ENCODE measurements at regions not wholly inside any gene's neighbourhood (a gene's known extent, or its start where the extent isn't known, plus 50 kb on each side); places are given as distances from the start of the nearest gene placed in this dataset.

DNA sequence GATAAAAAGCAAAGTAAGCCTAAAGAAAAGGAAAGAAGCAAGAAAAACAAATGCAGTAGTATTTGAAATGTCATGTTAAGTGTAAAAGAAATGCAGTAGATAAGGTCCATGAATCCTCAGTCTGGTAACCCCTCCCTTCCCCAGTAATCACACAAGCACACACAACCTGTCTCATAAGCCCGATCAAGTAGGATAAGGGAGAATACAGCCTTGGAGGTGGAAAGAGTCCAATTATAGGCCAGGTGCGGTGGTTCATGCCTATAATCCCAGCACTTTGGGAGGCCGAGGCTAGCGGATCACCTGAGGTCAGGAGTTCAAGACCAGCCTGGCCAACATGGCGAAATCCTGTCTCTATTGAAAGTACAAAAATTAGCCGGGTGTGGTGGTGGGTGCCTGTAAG lies 117.9 kb downstream of the GADD45G start:
- DNase-seq (ENCODE audit: low spot score) = no peak

DNA sequence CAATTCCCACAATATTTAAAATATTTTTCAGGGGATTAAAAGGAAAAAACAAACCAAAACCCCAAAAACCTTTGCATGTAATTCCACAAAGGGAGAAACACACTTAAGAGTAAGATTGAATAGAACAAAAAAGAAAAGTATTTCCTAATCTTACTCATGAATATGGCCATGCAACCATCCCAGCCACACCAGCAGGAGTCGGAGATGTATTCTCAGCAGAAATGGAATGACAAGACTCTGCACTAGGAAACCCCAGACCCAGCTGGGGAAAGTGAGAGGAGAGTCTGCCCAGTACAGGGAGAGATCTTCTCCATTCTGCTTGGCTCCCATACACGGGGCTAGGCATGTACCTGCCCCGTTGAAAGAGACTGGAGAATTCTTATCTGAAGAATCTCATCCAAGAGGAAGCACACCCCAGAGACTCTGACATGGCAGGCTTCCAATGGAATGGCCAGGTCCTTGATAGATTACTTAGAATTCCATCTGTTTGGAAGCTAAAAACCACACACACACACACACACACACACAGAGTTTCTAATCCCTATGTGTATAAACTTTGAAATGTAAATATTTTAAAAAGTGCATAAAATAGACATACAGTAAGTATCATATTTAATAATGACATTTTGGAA lies 118.8 kb downstream of the GADD45G start:
- no peak for DNase-seq (ENCODE audit: low spot score)

DNA sequence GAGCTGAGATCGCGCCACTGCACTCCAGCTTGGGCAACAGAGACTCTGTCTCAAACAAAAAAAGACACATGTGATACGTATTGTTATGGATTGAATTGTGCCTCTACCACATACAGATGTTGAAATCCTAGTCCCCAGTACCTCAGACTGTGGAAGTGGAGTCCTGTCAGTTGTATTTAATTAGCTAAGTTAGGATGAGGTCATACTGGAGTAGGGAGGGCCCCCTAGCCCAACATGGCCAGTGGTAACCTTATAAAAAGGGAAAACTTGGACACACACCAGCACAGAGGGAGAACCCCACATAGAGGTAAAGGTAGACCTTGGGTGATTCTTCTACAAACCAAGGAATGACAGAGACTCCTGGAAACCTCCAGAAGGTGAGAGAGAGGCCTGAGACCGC lies 119.8 kb downstream of the GADD45G start:
- no peak for DNase-seq (ENCODE audit: low spot score)

DNA sequence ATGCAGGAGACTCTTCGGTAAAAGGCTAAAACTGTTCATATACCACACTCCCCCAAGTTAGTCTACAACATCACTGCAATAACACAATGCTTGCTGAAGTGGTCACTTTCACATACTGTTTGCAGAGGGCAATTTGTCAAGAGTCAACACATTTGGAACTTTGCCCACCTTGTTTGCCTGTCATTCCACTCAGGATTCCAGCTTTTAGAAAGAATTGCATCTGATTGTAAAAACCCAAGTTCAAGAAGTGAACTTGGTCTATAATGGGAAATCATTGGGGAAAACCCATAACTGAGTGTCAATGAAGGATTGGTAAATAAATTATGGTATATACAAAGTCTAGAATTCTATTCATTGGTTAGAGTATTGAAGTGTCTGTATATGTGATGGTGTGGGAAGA lies 120.5 kb downstream of the GADD45G start:
- DNase-seq (ENCODE audit: low spot score) = no peak

DNA sequence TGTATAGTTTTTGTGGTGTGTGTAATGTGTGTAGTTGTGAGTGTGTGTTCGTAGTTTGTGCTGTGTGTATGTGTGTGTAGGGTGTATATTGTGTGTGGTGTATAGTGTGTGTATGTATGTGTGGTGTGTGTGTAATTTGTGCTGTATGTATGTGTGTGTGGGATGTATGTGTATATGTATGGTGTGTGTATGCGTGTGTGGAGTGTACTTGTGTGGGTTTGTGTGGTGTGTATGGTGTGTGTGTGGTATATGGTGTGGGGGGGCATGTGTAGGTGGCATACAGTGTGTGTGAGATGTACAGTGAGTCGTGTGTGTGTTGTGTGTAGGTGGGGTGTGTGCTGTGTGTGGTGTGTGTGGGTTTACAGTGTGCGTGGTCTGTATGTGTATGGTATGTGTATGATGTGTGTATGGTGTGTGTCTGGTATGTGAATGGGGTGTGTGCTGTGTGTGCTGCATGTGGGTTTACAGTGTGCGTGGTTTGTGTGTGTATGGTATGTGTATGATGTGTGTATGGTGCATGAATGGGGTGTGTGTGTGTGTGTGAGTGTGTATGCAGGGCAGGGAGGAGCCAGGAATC lies 125.2 kb downstream of the GADD45G start:
- DNase-seq (ENCODE audit: low spot score) = no peak

DNA sequence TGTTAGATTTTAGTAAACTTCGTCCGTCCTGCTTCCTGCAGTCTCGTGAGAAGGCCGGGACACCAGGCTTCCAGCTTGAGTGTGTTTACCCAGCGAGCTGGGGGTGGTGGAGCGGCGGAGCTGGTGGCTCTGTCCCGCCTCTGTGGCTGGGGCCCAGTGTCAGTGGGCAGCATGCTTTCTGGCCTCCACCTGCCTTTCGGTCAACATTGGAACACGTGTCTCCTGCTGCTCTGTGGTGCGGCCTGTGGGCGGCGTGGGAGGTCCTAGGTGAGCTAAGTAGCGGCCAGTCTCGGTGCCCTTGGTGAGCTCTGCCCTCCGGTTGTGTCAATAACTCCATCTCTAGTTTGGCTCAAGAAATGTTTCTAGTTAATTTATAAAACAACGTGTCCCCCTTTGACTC lies 125.9 kb downstream of the GADD45G start:
- DNase-seq (ENCODE audit: low spot score) = no peak

DNA sequence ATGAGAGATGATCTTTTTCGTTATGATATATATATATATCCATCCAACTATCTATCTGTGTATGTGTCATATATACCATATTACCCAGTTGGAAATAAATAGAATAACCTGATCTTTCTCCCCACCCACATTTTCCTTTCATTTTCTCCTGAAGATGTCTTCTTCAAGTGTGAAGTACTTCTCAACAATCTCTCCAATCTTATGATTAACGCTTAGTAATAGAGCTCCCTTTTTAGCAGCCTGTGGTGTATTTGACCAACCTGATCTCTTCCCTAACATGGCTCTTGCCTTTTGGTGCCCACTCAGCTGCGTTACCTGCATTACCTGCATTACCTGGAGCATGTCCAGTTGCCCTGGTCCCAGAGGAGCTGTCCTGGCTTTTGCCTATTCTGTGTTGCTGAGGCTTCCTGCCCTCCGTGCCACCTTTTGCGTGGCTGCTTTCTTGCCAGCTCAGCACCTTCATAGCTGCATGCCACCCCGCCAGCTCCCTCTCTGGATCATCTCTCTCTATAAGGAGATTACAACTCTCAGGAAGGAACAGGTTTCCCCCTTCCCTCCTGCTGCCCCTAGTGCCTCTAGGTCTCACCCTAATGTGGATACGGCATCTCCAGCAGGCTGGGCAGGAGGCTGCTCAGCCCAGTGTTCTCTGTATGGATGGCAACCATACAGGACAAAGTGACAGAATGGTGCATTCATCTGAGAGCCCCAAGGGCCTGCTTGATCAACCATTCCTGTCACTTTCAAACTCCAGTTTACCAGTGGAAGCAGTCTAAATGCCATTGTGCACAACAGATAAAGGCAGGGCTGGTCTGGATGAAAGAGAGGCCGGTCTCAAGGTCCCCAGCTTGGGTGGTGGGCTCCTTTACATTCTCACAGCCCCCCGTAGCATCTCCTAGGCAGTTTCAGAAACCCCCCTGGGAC lies 126.7 kb downstream of the GADD45G start:
- no peak for DNase-seq (ENCODE audit: low spot score)

DNA sequence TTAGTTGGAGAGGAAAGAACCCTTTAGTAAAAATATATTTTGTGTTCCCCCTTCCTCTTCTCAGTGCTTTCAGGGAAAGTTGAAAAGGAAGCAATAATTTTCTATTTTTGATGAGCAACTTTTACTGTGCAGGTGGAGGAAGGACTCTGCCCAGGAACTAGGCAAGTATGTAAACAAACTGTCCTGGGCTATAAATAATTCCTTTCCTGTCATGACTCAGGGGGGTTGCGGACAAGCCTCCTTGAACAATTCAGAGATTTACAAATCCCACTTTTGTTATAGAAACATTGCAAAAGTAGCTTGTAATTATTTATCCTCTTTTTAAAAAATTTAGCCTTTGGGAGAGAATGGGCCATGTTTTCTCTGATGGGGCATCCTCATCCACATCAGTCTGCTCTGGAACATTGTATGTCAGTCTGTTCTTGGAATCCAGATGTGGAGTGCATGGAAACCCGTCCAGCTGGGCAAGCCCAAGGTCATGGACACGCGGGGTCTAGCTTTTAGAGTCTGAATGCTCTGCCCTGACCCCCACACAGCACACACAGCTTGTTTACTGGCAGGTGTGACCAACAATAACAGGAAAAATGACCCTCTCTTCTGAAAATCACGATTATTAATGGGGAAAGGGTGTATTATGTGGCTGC lies 127.6 kb downstream of the GADD45G start:
- no peak for DNase-seq (ENCODE audit: low spot score)

DNA sequence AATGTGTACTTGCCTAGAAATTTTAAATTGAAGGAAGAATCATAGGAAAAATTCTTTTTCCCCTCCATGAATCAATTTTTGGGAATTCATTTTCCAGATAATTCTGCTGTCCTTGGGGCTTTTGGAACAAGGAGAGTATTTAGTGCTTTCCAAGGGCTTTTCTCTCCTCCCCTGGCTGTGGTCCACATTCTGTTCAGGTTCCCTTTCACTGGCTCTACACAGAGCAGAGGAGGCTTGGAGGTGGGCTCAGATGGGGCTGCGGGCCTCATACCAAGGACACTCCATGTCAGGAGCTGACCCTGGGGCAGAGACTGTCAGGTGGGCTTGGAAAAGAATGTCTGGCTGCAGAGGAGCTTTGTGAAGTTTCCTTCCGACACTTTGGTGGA lies 128.1 kb downstream of the GADD45G start:
- DNase-seq (ENCODE audit: low spot score) = no peak

DNA sequence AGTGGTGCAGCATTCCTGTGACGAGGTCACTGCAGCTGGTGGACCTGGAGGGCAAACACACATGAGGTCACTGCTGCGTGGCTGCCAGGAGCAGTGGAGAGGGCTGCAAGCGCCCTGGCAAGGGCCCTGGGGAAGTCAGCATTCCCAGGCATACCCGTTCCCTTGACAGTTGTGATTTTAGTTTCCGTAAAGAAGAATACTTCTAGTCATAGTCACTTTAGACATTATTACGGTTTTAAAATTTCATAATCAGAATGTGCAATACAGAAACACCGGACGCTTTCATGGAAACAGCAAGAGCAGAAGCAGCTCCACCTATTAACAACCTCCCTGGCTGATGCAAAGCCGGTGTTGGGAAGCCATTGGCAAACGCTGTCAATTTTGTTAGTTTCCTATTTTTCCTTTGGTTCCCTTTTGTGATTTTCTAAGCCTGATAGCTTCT lies 129.8 kb downstream of the GADD45G start:
- DNase-seq (ENCODE audit: low spot score) = no peak

DNA sequence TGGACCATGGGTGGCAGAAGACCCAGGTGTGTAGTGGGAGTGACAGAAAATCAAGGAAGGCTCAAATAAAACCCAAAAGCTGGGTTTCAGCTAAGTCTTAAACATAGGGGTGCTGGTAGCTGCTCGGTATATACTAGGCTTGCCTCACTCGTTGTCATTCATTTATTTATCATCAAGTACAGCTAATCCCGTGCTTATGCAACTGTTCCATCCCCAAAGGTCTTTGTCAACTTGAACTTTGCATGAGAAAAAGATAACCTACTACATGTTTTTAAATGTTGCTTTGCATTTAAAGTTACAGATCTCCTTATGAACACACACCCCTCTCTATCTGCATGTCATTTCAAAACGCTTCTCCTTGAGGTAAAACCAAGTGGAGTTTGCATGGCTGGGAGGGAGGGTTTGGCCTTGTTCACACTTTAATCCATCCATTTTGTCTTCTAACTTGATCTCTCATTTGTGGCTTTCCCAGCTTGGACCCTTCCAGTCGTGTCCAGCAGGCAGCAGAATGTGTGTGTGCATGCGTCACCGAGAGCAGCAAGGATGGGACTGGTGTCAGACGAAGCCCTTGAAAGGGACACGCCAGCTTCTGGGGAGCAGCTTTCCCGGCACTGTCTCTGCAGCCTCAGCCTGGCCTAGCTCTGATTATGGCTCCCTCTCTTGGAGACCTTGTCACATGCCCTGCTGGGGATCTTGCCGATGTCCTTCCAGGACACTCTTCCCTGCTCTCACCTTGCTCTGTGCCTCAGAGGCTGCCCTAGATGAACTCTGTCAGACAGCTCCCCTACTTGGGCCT lies 133.5 kb downstream of the GADD45G start:
- DNase-seq (ENCODE audit: low spot score) = no peak

DNA sequence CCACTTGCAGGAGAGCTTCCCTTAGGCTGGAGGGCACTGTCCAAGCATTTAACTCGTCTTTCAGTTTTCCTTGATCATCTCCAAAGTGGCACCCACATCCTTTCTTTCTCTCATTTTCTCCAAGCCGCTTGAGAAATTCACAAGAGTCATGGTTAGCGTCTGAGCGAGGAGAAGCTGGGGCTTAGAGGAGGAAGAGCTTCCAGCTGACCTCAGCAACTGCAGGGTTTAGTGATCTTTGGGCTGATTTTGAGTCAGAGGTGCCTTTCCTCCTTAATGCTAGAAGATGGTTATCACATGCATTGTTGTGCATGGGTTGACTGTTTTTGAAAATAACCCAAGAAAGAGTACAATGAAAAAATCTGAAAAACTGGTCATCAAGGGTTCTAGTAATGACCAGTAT lies 134.7 kb downstream of the GADD45G start:
- DNase-seq (ENCODE audit: low spot score) = no peak

DNA sequence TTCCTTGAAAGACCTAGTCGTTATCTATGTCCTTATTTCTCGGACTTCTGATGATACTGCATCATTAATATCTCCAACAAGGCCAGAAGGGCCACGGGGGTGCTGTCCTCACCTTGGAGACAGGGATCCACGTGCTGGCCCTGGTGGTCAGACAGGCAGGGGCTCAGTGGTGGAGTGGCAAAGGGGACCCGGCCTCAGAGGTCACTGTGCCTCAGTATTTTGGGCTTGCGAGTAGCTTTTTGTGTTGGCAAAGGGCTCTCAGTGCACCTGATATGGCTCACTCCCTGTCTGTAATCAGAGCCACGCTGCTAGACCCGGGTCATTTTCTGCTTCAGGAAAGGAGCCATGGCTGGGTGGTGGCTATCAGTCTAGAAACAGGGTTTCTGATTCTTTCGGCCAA lies 135.1 kb downstream of the GADD45G start:
- no peak for DNase-seq (ENCODE audit: low spot score)

DNA sequence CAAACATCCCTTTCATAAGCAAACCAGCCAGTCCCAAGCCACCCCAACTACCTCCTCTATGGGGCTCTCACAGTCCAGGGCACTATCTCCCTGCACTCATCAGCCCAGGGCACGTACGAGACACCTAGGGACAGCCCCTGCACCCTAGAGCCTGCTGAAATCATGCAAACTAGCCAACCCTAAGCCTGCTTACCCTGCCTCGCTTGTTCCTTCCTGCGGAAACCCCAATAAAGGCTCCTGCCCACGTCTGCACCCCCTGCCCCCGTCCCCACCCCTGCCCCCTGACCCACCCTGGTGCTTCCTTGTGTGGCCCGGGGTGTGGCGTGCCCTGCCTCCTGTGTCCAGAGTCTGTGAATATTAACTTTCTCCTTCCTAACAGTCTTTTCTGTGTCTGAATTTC lies 135.9 kb downstream of the GADD45G start:
- no peak for DNase-seq (ENCODE audit: low spot score)

DNA sequence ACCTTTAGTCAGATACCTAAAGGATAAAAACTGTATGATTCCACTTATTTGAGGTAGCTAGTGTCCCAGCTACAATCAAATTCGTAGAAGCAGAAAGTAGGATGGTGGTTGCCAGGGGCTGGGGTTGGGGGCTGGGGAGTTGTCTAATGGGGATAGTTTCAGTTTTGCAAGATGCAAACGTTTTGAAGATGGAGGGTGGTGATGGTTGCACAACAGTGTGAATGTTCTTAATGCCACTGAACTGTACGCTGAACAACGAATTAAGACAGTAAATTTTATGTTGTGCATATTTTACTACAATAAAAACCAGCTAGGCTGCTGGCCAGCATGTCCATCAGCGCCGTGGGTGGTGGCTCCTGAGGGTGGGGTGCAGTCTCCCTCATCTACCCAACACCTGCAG lies 137.8 kb downstream of the GADD45G start:
- no peak for DNase-seq (ENCODE audit: low spot score)

DNA sequence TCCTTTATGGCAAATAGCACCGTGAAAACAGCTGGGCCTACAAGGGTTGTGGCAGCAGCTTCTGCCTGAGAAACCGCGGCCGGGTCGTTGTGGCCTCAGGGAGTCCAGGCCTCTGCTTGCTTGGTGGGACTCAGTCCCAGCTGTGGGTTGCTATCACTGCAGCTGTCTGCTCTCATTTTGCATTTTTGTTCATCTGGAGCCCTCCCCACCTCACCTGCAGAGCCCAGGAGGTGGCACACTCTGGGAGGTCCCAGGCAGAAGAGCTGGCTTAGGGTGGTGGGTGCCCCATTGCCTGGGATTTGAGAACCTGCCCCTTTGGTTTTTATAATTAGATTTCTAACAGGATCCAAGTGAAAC lies 138.4 kb downstream of the GADD45G start:
- DNase-seq (ENCODE audit: low spot score) = no peak

DNA sequence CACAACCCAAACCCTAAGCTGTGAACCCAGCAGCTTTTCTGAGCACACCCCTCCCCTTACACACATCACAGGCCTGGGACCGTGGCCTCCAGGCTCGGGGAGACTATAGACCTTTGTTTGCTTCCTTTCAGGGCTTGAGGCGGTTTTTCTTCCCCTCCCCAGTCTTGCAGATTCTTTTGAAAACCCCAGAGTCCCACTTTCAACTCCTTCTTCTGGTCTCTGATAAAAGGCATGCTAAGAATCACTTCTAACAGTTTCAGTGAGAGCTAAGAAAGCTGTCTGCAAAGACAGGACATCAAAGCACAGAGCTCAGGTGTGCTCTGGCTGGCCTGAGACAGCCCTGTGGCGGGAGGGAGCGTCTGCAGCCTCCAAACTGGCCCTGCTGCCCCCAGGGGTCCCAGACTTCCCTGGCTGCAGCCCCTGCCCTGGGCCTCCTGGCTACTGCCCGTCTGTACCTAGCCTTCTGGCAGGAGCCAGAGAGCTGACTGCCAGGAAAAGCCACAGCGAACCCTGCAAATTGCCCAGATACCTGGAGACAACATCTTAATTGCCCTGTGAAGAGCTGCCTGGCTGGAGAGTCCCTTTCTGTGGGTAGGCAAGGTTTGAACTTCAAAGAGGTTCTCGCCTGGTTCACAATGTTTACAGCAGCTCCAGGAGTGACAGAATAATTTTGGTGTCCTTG lies 138.9 kb downstream of the GADD45G start:
- no peak for DNase-seq (ENCODE audit: low spot score)

DNA sequence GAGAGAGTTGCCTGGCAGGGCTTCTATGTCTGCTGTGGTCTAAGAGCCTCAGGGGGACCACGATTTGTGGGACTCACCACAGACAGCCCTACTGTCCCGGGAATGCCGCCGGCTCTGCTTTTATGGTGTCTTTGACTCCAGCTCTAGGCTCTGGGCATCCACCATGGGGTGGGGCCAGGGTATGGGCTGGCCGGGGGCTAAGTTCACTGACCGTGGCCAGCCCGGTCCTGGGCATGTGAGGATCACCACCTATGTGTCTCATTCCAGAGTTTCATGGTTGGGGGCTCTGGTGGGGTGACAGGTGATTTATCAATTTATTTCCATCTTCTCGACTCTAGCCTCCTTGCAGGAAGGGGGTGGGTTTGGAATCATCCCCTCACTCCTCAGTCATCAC lies 139.4 kb downstream of the GADD45G start:
- DNase-seq (ENCODE audit: low spot score) = no peak

DNA sequence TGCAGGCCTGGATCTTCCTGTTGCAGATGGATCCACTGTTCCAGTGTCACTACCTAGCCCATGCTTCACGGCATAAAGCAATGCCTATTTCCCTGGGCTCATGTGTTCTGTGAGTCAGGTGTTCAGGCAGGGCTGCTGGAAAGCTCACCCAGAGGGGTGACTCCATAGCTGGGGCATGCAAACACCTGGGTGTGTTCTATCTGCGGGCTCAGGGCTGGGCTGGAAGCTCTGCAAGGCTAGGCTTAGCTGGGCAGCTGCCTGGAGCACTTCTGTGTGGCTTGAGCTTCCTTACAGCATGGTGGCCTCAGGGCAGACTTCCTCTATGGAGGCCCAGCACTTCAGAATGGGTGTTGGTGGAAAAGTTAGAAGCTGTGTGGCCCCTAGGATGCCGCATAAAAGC lies 139.9 kb downstream of the GADD45G start:
- DNase-seq (ENCODE audit: low spot score) = no peak

DNA sequence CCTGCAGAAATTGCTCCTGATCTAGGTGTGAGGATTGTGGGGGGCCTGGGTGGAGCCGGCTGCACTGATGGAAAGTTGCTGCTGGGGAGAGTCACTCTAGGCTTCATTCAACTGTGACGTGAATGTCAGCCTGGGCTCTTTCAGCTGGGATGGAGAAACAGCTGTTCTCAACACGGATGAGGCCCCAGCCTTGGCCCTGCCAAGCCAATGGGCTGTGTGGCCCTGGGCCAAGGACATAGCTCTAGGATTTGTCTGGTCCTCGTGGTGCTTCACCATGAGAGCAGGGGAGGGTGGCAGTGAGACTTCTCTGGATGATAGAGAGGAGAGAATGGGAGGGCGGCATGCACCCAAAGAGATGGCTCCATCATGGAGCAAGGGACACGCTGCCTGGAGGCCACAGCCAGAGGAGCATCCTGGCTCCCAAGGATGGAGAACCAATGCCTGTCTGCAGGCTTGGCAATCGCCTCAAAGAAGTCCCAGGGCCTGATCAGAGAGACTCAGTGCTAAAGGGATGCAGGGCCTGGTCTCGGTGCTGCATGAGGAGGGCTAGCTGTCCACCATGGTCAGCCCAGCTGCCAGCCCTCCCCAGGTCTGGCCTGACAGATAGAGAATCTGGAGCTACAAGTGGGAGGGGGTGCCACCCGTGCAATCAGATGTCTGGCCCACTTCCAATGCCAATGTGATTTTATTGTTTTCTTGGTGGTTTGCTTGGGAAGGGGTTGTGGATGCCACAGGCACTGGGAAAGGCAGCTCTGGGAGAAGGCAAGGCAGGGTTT lies 141.0 kb downstream of the GADD45G start:
- DNase-seq (ENCODE audit: low spot score) = no peak

Measured in left forelimb (tissue), 1 donor.